PC-9 (cell line): ENCODE measurements at regions not wholly inside any gene's neighbourhood (a gene's known extent, or its start where the extent isn't known, plus 50 kb on each side); places are given as distances from the start of the nearest gene placed in this dataset.

Experiments
- CTCF ChIP-seq: fragments of 200-600 bp; sonication (generic); conservative IDR thresholded peaks from 2 replicates; pipeline ENCODE4 v1.6.1; 2017; ENCODE audit warnings: mixed run types, antibody characterized with exemption, mild to moderate bottlenecking, moderate library complexity
- EZH2 ChIP-seq: fragments of 200-600 bp; sonication (generic); IDR thresholded peaks from 2 replicates; pipeline ENCODE4 v1.8.0; 2017; ENCODE audit warnings: antibody characterized with exemption, low read depth

GRCh38 chr4:20430259-20430941 is 178.7 kb downstream of the SLIT2 start:
- TF ChIP-seq CTCF (no peak), EZH2 (no peak)
